ENCODE measurements at regions not wholly inside any gene's neighbourhood (a gene's known extent, or its start where the extent isn't known, plus 50 kb on each side); places are given as distances from the start of the nearest gene placed in this dataset.
A peak's percentile ranks its signal among the peaks of the same experiment; 100 is the strongest.

GRCh38 chr6:95423331-95423730 is 154.0 kb upstream of the MANEA start:
- Histone ChIP-seq H3K4me1 (no peaks in the 10 kb centered on the region), H3K4me2 (no peak overlapping the region), H3K9me3 (ENCODE audit: low read depth) (no peaks in the 10 kb centered on the region), H3K4me3 (no peak overlapping the region), H3K9ac (no peak overlapping the region), H2AFZ (replicated peaks) (no peak overlapping the region), H3K27ac (no peak overlapping the region), H3K36me3 (no peaks in the 10 kb centered on the region), H3K79me2 (ENCODE audit: low read depth) (no peaks in the 10 kb centered on the region), H3K27me3 (no peaks in the 10 kb centered on the region), H4K20me1 (ENCODE audit: low read depth) (no peaks in the 10 kb centered on the region), H3F3A (ENCODE audit: low read depth) (no peaks in the 10 kb centered on the region)
- peaks cover 12% of the 10 kb centered on the region for H3K9me3 Mint-ChIP-seq
- DNase-seq (ENCODE audit: low spot score), result no peak
- H3K4me3 Mint-ChIP-seq, result no peak overlapping the region
- no peak overlapping the region for H3K27ac Mint-ChIP-seq
- peaks cover 4% of the 10 kb centered on the region for H3K27me3 Mint-ChIP-seq (ENCODE audit: insufficient read depth, low read depth)
- H3K36me3 Mint-ChIP-seq, result no peaks in the 10 kb centered on the region
- TF ChIP-seq, protein P1, sequence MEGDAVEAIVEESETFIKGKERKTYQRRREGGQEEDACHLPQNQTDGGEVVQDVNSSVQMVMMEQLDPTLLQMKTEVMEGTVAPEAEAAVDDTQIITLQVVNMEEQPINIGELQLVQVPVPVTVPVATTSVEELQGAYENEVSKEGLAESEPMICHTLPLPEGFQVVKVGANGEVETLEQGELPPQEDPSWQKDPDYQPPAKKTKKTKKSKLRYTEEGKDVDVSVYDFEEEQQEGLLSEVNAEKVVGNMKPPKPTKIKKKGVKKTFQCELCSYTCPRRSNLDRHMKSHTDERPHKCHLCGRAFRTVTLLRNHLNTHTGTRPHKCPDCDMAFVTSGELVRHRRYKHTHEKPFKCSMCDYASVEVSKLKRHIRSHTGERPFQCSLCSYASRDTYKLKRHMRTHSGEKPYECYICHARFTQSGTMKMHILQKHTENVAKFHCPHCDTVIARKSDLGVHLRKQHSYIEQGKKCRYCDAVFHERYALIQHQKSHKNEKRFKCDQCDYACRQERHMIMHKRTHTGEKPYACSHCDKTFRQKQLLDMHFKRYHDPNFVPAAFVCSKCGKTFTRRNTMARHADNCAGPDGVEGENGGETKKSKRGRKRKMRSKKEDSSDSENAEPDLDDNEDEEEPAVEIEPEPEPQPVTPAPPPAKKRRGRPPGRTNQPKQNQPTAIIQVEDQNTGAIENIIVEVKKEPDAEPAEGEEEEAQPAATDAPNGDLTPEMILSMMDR (IDR thresholded peaks at IDR 0.05), result no peak
- TF ChIP-seq EZH2 (IDR thresholded peaks at IDR 0.05), result no peak
- no peak for TF ChIP-seq EZH2phosphoT487 (IDR thresholded peaks at IDR 0.05)
- H3K4me1 Mint-ChIP-seq, result no peaks in the 10 kb centered on the region

DNA sequence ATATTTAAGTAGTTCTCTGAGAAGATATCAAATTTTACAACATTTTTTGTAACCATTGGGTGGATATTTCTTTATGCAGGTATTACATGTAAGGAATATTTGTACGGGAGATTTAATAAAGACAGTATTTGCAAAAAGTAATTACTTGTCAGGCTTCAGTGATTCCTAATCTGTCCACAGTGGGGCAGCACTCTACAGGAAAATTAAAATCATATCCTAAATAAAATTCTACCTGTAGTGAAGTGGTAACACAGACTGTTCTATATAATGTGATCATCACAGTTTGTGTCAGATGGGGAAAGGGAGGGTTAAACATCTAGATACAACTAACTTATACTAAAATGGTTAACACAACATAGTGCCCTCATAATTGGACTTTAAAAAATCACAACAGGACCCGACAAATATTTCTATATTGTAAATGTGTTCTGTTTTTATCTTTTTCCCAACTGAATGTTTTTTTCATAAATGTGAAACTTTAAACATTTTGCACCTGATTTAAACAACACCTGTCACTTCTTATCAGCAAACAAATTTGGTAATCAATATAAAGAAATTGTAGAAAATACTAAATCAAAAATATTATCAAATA is 145.6 kb upstream of the MANEA start:
- Histone ChIP-seq H3K9me3 (ENCODE audit: low read depth) (no peaks in the 10 kb centered on the region), H3F3A (ENCODE audit: low read depth) (no peaks in the 10 kb centered on the region), H3K79me2 (ENCODE audit: low read depth) (no peaks in the 10 kb centered on the region), H3K4me3 (no peak overlapping the region), H3K4me2 (no peak overlapping the region), H3K27me3 (no peaks in the 10 kb centered on the region), H3K9ac (no peak overlapping the region), H3K27ac (no peak overlapping the region), H4K20me1 (ENCODE audit: low read depth) (no peaks in the 10 kb centered on the region), H3K4me1 (no peaks in the 10 kb centered on the region), H3K36me3 (no peaks in the 10 kb centered on the region), H2AFZ (replicated peaks) (no peak overlapping the region)
- no peaks in the 10 kb centered on the region for H3K4me1 Mint-ChIP-seq
- H3K4me3 Mint-ChIP-seq, result no peak overlapping the region
- no peak overlapping the region for H3K27ac Mint-ChIP-seq
- no peak for TF ChIP-seq EZH2 (IDR thresholded peaks at IDR 0.05)
- TF ChIP-seq, protein P1 (IDR thresholded peaks at IDR 0.05), result peak; percentile 89
- no peak for TF ChIP-seq EZH2phosphoT487 (IDR thresholded peaks at IDR 0.05)
- no peaks in the 10 kb centered on the region for H3K27me3 Mint-ChIP-seq (ENCODE audit: insufficient read depth, low read depth)
- H3K36me3 Mint-ChIP-seq, result no peaks in the 10 kb centered on the region
- H3K9me3 Mint-ChIP-seq, result no peaks in the 10 kb centered on the region
- peak; percentile 37 for DNase-seq (ENCODE audit: low spot score)

- Histone ChIP-seq H2AFZ (replicated peaks) (no peak overlapping the region), H3F3A (ENCODE audit: low read depth) (no peaks in the 10 kb centered on the region), H3K4me1 (no peaks in the 10 kb centered on the region), H3K36me3 (no peaks in the 10 kb centered on the region), H3K27me3 (no peaks in the 10 kb centered on the region), H4K20me1 (ENCODE audit: low read depth) (no peaks in the 10 kb centered on the region), H3K27ac (no peak overlapping the region), H3K9ac (no peak overlapping the region), H3K4me3 (no peak overlapping the region), H3K79me2 (ENCODE audit: low read depth) (no peaks in the 10 kb centered on the region), H3K9me3 (ENCODE audit: low read depth) (no peaks in the 10 kb centered on the region), H3K4me2 (no peak overlapping the region)
- no peak overlapping the region for H3K27ac Mint-ChIP-seq
- no peaks in the 10 kb centered on the region for H3K4me1 Mint-ChIP-seq
- no peak overlapping the region for H3K4me3 Mint-ChIP-seq
- H3K9me3 Mint-ChIP-seq, result no peaks in the 10 kb centered on the region
- TF ChIP-seq EZH2phosphoT487 (IDR thresholded peaks at IDR 0.05) (no peak), EZH2 (IDR thresholded peaks at IDR 0.05) (no peak)
- TF ChIP-seq, protein P1 (IDR thresholded peaks at IDR 0.05), result no peak
- H3K36me3 Mint-ChIP-seq, result no peaks in the 10 kb centered on the region
- no peak for DNase-seq (ENCODE audit: low spot score)
- H3K27me3 Mint-ChIP-seq (ENCODE audit: insufficient read depth, low read depth), result no peaks in the 10 kb centered on the region
Measured at GRCh38 chr6:95439741-95440140, 137.6 kb upstream of the MANEA start.

All from neural progenitor cell (in vitro differentiated cells).